GM13977 (cell line): ENCODE measurements at regions not wholly inside any gene's neighbourhood (a gene's known extent, or its start where the extent isn't known, plus 50 kb on each side); places are given as distances from the start of the nearest gene placed in this dataset.

Experiments
- DNase-seq: peaks from one replicate; pipeline ENCODE4 v3.0.0; 2012; ENCODE audit warnings: low spot score
- CTCF ChIP-seq: IDR thresholded peaks from 2 replicates; pipeline ENCODE4 v1.5.1; 2012; ENCODE audit warnings: mild to moderate bottlenecking, control low read depth; ENCODE audit not compliant: insufficient read depth; ENCODE audit errors: extremely low read depth, missing control alignments
- in situ Hi-C: fragments of 300-500 bp; cut with MboI; formaldehyde crosslinking; loops from one replicate; pipeline ENCODE4 v1.12.0; 2022; ENCODE audit warnings: low sequenced_read_pairs, low pct_unique_long_range_greater_than_20kb, mixed read lengths, inconsistent platforms; ENCODE audit not compliant: unreplicated experiment

GRCh38 chr5:45189042-45189441 is 380.3 kb downstream of the MRPS30 start:
- in situ Hi-C loops: no loop called here

GRCh38 chr5:45189481-45189880 is 380.7 kb downstream of the MRPS30 start:
- in situ Hi-C loops: no loop called here
- TF ChIP-seq CTCF: no peak
- DNase-seq: no peak

More at GRCh38 chr5:45189042-45189441, 380.3 kb downstream of the MRPS30 start:
- no peak for TF ChIP-seq CTCF
- DNase-seq: no peak

- in situ Hi-C loops: no loop called here
- no peak for TF ChIP-seq CTCF
- DNase-seq: no peak
These were observed 386.3 kb downstream of the MRPS30 start for GRCh38 chr5:45195026-45195425.
